Neuronal stem cell (in vitro differentiated cells): ENCODE measurements at regions not wholly inside any gene's neighbourhood (a gene's known extent, or its start where the extent isn't known, plus 50 kb on each side); places are given as distances from the start of the nearest gene placed in this dataset.
"Not testable (repeated sequence)": the region's sequence is repeated elsewhere in the genome, so short reads cannot be mapped to it uniquely, and the experiment has no call there.

Source experiments
- DNase-seq: peaks from one replicate; pipeline ENCODE4 v3.0.0-alpha.2; 2013; ENCODE audit warnings: low spot score
- H2AFZ ChIP-seq: one replicate; pipeline ENCODE4 v1.6.1; 2013; ENCODE audit warnings: mild to moderate bottlenecking, low read length, inconsistent platforms
- H2AK5ac ChIP-seq: 2 replicates; pipeline ENCODE4 v1.6.1; 2013; ENCODE audit warnings: low read depth, mild to moderate bottlenecking, inconsistent platforms, low read length, moderate library complexity, mixed read lengths
- H2BK120ac ChIP-seq: 2 replicates; pipeline ENCODE4 v1.6.1; 2013; ENCODE audit warnings: low read depth, mild to moderate bottlenecking, inconsistent platforms, low read length, moderate library complexity, mixed read lengths
- H2BK12ac ChIP-seq: one replicate; pipeline ENCODE4 v1.6.1; 2013; ENCODE audit warnings: low read length, inconsistent platforms
- H2BK15ac ChIP-seq: 2 replicates; pipeline ENCODE4 v1.6.1; 2013; ENCODE audit warnings: mild to moderate bottlenecking, low read length, inconsistent platforms, mixed read lengths
- H2BK5ac ChIP-seq: one replicate; pipeline ENCODE4 v1.6.1; 2013; ENCODE audit warnings: inconsistent platforms, mild to moderate bottlenecking, low read length, moderate library complexity
- H3K14ac ChIP-seq: one replicate; pipeline ENCODE4 v1.6.1; 2013; ENCODE audit warnings: low read length, inconsistent platforms
- H3K18ac ChIP-seq: 2 replicates; pipeline ENCODE4 v1.6.1; 2013; ENCODE audit warnings: low read length, inconsistent platforms
- H3K23ac ChIP-seq: 2 replicates; pipeline ENCODE4 v1.6.1; 2013; ENCODE audit warnings: low read depth, mild to moderate bottlenecking, mixed read lengths, low read length, inconsistent platforms; ENCODE audit not compliant: poor library complexity
- H3K27ac ChIP-seq: replicated peaks from 3 replicates; pipeline ENCODE4 v1.5.1; 2013; ENCODE audit warnings: low read length, inconsistent platforms
- H3K27me3 ChIP-seq, 3 experiments: 2 replicates each; pipeline ENCODE4 v1.6.1; 2013; ENCODE audit warnings: low read length in 3 of 3, mild to moderate bottlenecking in 2 of 3, inconsistent platforms in 1 of 3, low read depth in 1 of 3, mixed read lengths in 1 of 3, moderate library complexity in 1 of 3; ENCODE audit not compliant: control insufficient read depth in 3 of 3, insufficient read depth in 3 of 3
- H3K36me3 ChIP-seq, 2 donors: replicated peaks in 1 of 2; 2 replicates each; pipeline ENCODE4 v1.6.1; 2013; ENCODE audit warnings: low read length in 2 of 2; ENCODE audit not compliant: control insufficient read depth in 2 of 2, insufficient read depth in 2 of 2
- H3K4ac ChIP-seq: 2 replicates; pipeline ENCODE4 v1.6.1; 2013; ENCODE audit warnings: inconsistent platforms, mild to moderate bottlenecking, low read length, moderate library complexity
- H3K4me1 ChIP-seq, 2 donors: 1 replicate in 1 of 2; 2 replicates in 1 of 2; pipeline ENCODE4 v1.6.1; 2013; ENCODE audit warnings: low read length in 2 of 2, low read depth in 1 of 2; ENCODE audit not compliant: control insufficient read depth in 2 of 2, insufficient read depth in 1 of 2
- H3K4me2 ChIP-seq: one replicate; pipeline ENCODE4 v1.6.1; 2013; ENCODE audit warnings: mild to moderate bottlenecking, low read length, inconsistent platforms; ENCODE audit not compliant: insufficient read depth, poor library complexity, severe bottlenecking
- H3K4me3 ChIP-seq, 2 donors: 2 replicates each; pipeline ENCODE4 v1.5.1; 2013; ENCODE audit warnings: low read length in 2 of 2, mild to moderate bottlenecking in 2 of 2, inconsistent platforms in 1 of 2, moderate library complexity in 1 of 2
- H3K79me1 ChIP-seq: one replicate; pipeline ENCODE4 v1.6.1; 2013; ENCODE audit warnings: low read depth, mild to moderate bottlenecking, inconsistent platforms, low read length, moderate library complexity
- H3K9ac ChIP-seq: one replicate; pipeline ENCODE4 v1.6.1; 2013; ENCODE audit warnings: mild to moderate bottlenecking, low read depth, low read length, inconsistent platforms; ENCODE audit not compliant: poor library complexity
- H3K9me3 ChIP-seq, 2 donors: replicated peaks in 1 of 2; 2 replicates each; pipeline versions ENCODE3 to v1.6.1; 2013; ENCODE audit warnings: low read length in 2 of 2, mild to moderate bottlenecking in 2 of 2, inconsistent platforms in 1 of 2, low read depth in 1 of 2, mixed read lengths in 1 of 2, moderate library complexity in 1 of 2; ENCODE audit not compliant: control insufficient read depth in 2 of 2, insufficient read depth in 1 of 2
- H4K8ac ChIP-seq: one replicate; pipeline ENCODE4 v1.6.1; 2013; ENCODE audit warnings: low read depth, mild to moderate bottlenecking, inconsistent platforms, low read length, moderate library complexity
- H4K91ac ChIP-seq: one replicate; pipeline ENCODE4 v1.6.1; 2013; ENCODE audit warnings: low read length, low read depth, mild to moderate bottlenecking, inconsistent platforms; ENCODE audit not compliant: poor library complexity
- WGBS, 2 donors: extraction: QIAGEN DNeasy Blood & Tissue Kit; methylation state at CpG; one replicate each; pipeline ENCODE4 v1.1.7; 2013; ENCODE audit warnings: missing lambda C conversion rate in 2 of 2, mixed read lengths in 1 of 2; ENCODE audit not compliant: insufficient read length in 2 of 2, insufficient replicate concordance in 1 of 2; ENCODE audit errors: extremely low coverage in 2 of 2; 5-methylcytosine and 5-hydroxymethylcytosine counted together

DNA sequence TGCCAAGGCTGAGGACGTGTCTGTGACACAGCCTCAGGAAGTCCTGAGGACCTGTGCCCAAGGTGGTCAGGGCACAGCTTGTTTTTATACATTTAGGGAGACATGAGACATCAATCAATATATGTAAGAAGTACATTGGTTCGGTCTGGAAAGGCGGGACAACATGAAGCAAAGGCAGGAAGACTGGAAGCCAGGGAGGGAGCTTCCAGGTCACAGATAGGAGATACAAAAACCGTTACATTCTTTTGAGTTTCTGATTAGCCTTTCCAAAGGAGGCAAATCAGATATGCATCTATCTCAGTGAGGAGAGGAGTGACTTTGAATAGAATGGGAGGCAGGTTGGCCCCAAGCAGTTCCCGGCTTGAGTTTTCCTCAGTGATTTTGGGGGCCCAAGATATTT is 127.1 kb upstream of the SGCG start:
- H3K14ac ChIP-seq, H3K4me1 ChIP-seq, H3K4ac ChIP-seq, H2AFZ ChIP-seq, H2AK5ac ChIP-seq, H3K4me3 ChIP-seq, H3K27me3 ChIP-seq, H2BK15ac ChIP-seq, H3K23ac ChIP-seq, H3K18ac ChIP-seq, H2BK120ac ChIP-seq, H3K9me3 ChIP-seq, DNase-seq, H3K4me2 ChIP-seq, H4K91ac ChIP-seq, H3K79me1 ChIP-seq, H3K36me3 ChIP-seq, H3K9ac ChIP-seq, H3K27ac ChIP-seq, H4K8ac ChIP-seq, H2BK12ac ChIP-seq, H2BK5ac ChIP-seq: not testable (repeated sequence)
- no CpG with 5 or more reads among the region's 5 CpGs for WGBS, 2 donors

DNA sequence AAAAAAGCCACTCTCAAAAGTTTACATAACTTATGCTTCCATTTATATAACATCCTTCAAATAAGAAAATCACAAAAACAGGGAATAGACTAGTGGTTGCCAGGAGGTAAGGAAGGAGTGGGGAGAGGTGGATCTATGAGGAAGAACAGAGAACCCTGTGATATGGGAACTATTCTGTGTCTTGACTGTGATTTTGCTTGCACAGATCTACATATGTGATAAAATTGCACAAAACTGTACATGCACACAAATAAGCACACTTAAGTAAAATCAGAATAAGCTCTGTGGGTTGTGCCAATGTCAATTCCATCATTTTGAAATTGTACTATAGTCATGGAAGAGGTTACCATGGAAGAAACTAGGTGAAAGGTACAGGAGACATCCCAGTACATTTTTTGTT is 121.6 kb upstream of the SGCG start:
- H3K4me1 ChIP-seq = no peaks in the 10 kb centered on the region
- H4K91ac ChIP-seq = no peak overlapping the region
- no peak overlapping the region for H3K27ac ChIP-seq
- H3K36me3 ChIP-seq = no peaks in the 10 kb centered on the region
- no peak overlapping the region for H3K18ac ChIP-seq
- H3K9me3 ChIP-seq = peaks cover 0 to 2% of the 10 kb centered on the region in 2 donors
- no peak overlapping the region for H2AFZ ChIP-seq
- H2BK120ac ChIP-seq = no peak overlapping the region
- no peak overlapping the region for H3K4me3 ChIP-seq
- no peak overlapping the region for H4K8ac ChIP-seq
- no peak overlapping the region for H2AK5ac ChIP-seq
- H2BK5ac ChIP-seq = no peak overlapping the region
- DNase-seq = no peak
- no peak overlapping the region for H3K4ac ChIP-seq
- H3K27me3 ChIP-seq = no peaks in the 10 kb centered on the region
- no peak overlapping the region for H3K14ac ChIP-seq
- H3K23ac ChIP-seq = no peak overlapping the region
- H3K4me2 ChIP-seq = no peak overlapping the region
- H3K79me1 ChIP-seq = no peaks in the 10 kb centered on the region
- H3K9ac ChIP-seq = no peak overlapping the region
- H2BK15ac ChIP-seq = no peak overlapping the region
- H2BK12ac ChIP-seq = no peak overlapping the region

DNA sequence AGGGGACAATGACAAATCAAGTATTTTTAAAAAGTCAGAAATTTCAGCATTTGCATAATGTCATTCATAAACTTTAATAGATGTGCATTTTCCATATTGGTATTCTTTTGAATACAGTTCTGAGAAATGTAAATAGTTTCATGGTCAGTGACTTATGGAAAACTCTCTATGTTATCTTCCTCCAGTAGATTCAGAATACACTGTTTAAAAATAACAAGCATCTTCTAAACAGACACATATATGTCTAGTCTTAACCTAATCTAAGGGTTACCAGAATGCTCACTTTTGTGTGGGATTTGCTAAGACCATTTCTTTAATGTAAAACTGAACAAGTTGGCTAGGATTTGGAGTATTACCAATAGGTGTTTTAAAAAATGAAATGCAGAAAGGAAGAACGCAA is 119.8 kb upstream of the SGCG start:
- Histone ChIP-seq H3K4me1 (no peaks in the 10 kb centered on the region), H2BK5ac (no peak overlapping the region), H3K14ac (no peak overlapping the region), H2BK12ac (no peak overlapping the region), H3K18ac (no peak overlapping the region), H3K4me2 (no peak overlapping the region), H3K79me1 (no peaks in the 10 kb centered on the region), H3K36me3 (no peaks in the 10 kb centered on the region), H3K9me3 (peaks cover 0 to 2% of the 10 kb centered on the region in 2 donors), H3K27me3 (no peaks in the 10 kb centered on the region), H2AFZ (no peak overlapping the region), H2BK120ac (no peak overlapping the region), H2BK15ac (no peak overlapping the region), H2AK5ac (no peak overlapping the region), H4K91ac (no peak overlapping the region), H3K23ac (no peak overlapping the region), H3K9ac (no peak overlapping the region), H3K4ac (no peak overlapping the region), H3K4me3 (no peak overlapping the region), H3K27ac (no peak overlapping the region), H4K8ac (no peak overlapping the region)
- DNase-seq = no peak
- WGBS, 2 donors = no CpG with 5 or more reads among the region's 1 CpG

DNA sequence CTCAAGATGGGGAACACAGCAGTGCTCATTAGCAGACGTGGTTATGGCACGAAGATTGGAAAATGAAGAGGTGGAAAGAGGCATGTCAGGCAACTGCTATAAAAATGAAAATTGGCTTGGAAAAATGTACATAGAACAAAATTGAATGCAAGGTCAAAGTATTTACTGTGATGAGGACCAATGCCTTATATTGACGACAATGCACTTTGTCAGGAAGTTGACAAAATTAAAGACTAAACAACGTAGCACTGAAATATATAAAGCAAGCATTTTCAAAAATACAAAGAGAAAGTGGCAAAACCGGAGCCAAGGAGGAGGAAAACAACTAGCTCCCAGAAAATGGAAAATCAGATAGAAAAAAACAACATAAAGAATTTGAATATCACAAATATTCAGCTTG is 113.7 kb upstream of the SGCG start:
- H4K8ac ChIP-seq = no peak overlapping the region
- H3K27ac ChIP-seq = no peak overlapping the region
- H3K14ac ChIP-seq = no peak overlapping the region
- H3K4me2 ChIP-seq = no peak overlapping the region
- no peaks in the 10 kb centered on the region for H3K4me1 ChIP-seq
- H4K91ac ChIP-seq = no peak overlapping the region
- H3K36me3 ChIP-seq = no peaks in the 10 kb centered on the region
- no peak overlapping the region for H3K9ac ChIP-seq
- H3K23ac ChIP-seq = no peak overlapping the region
- H2BK5ac ChIP-seq = no peak overlapping the region
- no peaks in the 10 kb centered on the region for H3K79me1 ChIP-seq
- no peak overlapping the region for H2BK120ac ChIP-seq
- no peaks in the 10 kb centered on the region for H3K27me3 ChIP-seq
- no peak overlapping the region for H2BK15ac ChIP-seq
- no peak overlapping the region for H3K4me3 ChIP-seq
- H3K9me3 ChIP-seq = no peaks in the 10 kb centered on the region
- no peak overlapping the region for H3K18ac ChIP-seq
- no CpG with 5 or more reads among the region's 5 CpGs for WGBS, 2 donors
- no peak overlapping the region for H2AFZ ChIP-seq
- no peak overlapping the region for H3K4ac ChIP-seq
- no peak for DNase-seq
- no peak overlapping the region for H2BK12ac ChIP-seq
- H2AK5ac ChIP-seq = no peak overlapping the region
